ENCODE measurements at regions not wholly inside any gene's neighbourhood (a gene's known extent, or its start where the extent isn't known, plus 50 kb on each side); places are given as distances from the start of the nearest gene placed in this dataset.

- ATAC-seq (no peak), DNase-seq (ENCODE audit: low read depth, low spot score) (no peak)
- H3K27me3 ChIP-seq (ENCODE audit: insufficient read depth, low read length), result no peaks in the 10 kb centered on the region
- peak overlapping the region; percentile 27 for H2AFZ ChIP-seq (ENCODE audit: low read depth, low read length, poor library complexity, severe bottlenecking)
- BruUV-seq (replicated peaks), result no TSS peak
- no peak overlapping the region for H3K4me3 ChIP-seq (replicated peaks in 1 of 2; ENCODE audit: low read depth in 1 of 2, low read length in 2 of 2)
- no peak overlapping the region for H3K9ac ChIP-seq (ENCODE audit: low read length)
- RAD21 ChIA-PET (ENCODE audit: low non-redundant PET in 1 of 2, low total read pairs in 2 of 2, uncharacterized antibody in 2 of 2, unreplicated experiment in 2 of 2), result no interaction called here
- POLR2A ChIA-PET, result no interaction called here
- TF ChIP-seq JUND (IDR thresholded peaks at IDR 0.05), result no peak
- TF ChIP-seq CBX3 (IDR thresholded peaks at IDR 0.05; ENCODE audit: low read depth), result no peak
- TF ChIP-seq SIN3A (IDR thresholded peaks at IDR 0.05; ENCODE audit: low read depth), result no peak
- TF ChIP-seq SRF (IDR thresholded peaks at IDR 0.05; ENCODE audit: low read depth), result no peak
- TF ChIP-seq, protein P1, sequence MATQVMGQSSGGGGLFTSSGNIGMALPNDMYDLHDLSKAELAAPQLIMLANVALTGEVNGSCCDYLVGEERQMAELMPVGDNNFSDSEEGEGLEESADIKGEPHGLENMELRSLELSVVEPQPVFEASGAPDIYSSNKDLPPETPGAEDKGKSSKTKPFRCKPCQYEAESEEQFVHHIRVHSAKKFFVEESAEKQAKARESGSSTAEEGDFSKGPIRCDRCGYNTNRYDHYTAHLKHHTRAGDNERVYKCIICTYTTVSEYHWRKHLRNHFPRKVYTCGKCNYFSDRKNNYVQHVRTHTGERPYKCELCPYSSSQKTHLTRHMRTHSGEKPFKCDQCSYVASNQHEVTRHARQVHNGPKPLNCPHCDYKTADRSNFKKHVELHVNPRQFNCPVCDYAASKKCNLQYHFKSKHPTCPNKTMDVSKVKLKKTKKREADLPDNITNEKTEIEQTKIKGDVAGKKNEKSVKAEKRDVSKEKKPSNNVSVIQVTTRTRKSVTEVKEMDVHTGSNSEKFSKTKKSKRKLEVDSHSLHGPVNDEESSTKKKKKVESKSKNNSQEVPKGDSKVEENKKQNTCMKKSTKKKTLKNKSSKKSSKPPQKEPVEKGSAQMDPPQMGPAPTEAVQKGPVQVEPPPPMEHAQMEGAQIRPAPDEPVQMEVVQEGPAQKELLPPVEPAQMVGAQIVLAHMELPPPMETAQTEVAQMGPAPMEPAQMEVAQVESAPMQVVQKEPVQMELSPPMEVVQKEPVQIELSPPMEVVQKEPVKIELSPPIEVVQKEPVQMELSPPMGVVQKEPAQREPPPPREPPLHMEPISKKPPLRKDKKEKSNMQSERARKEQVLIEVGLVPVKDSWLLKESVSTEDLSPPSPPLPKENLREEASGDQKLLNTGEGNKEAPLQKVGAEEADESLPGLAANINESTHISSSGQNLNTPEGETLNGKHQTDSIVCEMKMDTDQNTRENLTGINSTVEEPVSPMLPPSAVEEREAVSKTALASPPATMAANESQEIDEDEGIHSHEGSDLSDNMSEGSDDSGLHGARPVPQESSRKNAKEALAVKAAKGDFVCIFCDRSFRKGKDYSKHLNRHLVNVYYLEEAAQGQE (IDR thresholded peaks at IDR 0.05; ENCODE audit: low read depth), result no peak
- no peak for TF ChIP-seq CEBPB (IDR thresholded peaks at IDR 0.05; ENCODE audit: low read depth)
- TF ChIP-seq EGR1 (IDR thresholded peaks at IDR 0.05; ENCODE audit: low read depth), result no peak
- no peak for TF ChIP-seq TCF7L2 (IDR thresholded peaks at IDR 0.05; ENCODE audit: borderline replicate concordance, extremely low read depth, insufficient read depth, insufficient read length)
- TF ChIP-seq YY1 (IDR thresholded peaks at IDR 0.05; ENCODE audit: extremely low read depth, insufficient replicate concordance, low read depth, low read length), result no peak
- TF ChIP-seq POLR2AphosphoS5 (IDR thresholded peaks at IDR 0.05; ENCODE audit: low read depth, low read length), result no peak
- TF ChIP-seq EZH2 (IDR thresholded peaks at IDR 0.05), result no peak
- no peak for TF ChIP-seq EZH2phosphoT487 (IDR thresholded peaks at IDR 0.05; ENCODE audit: borderline replicate concordance)
- TF ChIP-seq, protein P2, sequence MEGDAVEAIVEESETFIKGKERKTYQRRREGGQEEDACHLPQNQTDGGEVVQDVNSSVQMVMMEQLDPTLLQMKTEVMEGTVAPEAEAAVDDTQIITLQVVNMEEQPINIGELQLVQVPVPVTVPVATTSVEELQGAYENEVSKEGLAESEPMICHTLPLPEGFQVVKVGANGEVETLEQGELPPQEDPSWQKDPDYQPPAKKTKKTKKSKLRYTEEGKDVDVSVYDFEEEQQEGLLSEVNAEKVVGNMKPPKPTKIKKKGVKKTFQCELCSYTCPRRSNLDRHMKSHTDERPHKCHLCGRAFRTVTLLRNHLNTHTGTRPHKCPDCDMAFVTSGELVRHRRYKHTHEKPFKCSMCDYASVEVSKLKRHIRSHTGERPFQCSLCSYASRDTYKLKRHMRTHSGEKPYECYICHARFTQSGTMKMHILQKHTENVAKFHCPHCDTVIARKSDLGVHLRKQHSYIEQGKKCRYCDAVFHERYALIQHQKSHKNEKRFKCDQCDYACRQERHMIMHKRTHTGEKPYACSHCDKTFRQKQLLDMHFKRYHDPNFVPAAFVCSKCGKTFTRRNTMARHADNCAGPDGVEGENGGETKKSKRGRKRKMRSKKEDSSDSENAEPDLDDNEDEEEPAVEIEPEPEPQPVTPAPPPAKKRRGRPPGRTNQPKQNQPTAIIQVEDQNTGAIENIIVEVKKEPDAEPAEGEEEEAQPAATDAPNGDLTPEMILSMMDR (IDR thresholded peaks at IDR 0.05 in 2 of 3, conservative IDR thresholded peaks at IDR 0.05 in 1 of 3; ENCODE audit: borderline replicate concordance in 1 of 3, insufficient read depth in 1 of 3, low read depth in 2 of 3, low read length in 2 of 3), result no peak
- TF ChIP-seq ELF1 (IDR thresholded peaks at IDR 0.05; ENCODE audit: borderline replicate concordance, low read depth), result no peak
- no peaks in the 10 kb centered on the region for H4K20me1 ChIP-seq (ENCODE audit: insufficient read depth)
- intact Hi-C loops (cut with micrococcal nuclease), result loop anchor here (10.0 kb wide), 1 partner anchor 485 kb away; no protein-coding TSS in a partner anchor
- no peak overlapping the region for H3K27ac ChIP-seq (ENCODE audit: low read depth, low read length)
- H3K4me2 ChIP-seq (ENCODE audit: low read length), result no peak overlapping the region
- no peaks in the 10 kb centered on the region; the same call in 1 of the 2 replicates for H3K9me2 ChIP-seq (ENCODE audit: insufficient read depth)
- H3K36me3 ChIP-seq (ENCODE audit: control insufficient read depth in 1 of 2, insufficient read depth in 2 of 2, low read length in 2 of 2), result no peaks in the 10 kb centered on the region
- no peaks in the 10 kb centered on the region for H3K79me2 ChIP-seq (ENCODE audit: insufficient read depth, low read length)
- CTCF ChIA-PET, result no interaction called here
- no peaks in the 10 kb centered on the region for H3K9me3 ChIP-seq (ENCODE audit: control insufficient read depth in 1 of 2, insufficient read depth in 1 of 2, low read depth in 1 of 2, low read length in 2 of 2)
- H3K4me1 ChIP-seq (ENCODE audit: control insufficient read depth in 1 of 2, insufficient read depth in 2 of 2, low read length in 2 of 2), result peaks cover 0 to 6% of the 10 kb centered on the region in 2 experiments; a peak in 1 of 4 replicates
Measured at GRCh38 chr12:42969355-42969754, 379.8 kb upstream of the PRICKLE1 start.
